Fibroblast of skin of right biceps (primary cell): ENCODE measurements at regions not wholly inside any gene's neighbourhood (a gene's known extent, or its start where the extent isn't known, plus 50 kb on each side); places are given as distances from the start of the nearest gene placed in this dataset.
"Not testable (repeated sequence)": the region's sequence is repeated elsewhere in the genome, so short reads cannot be mapped to it uniquely, and the experiment has no call there.

ENCODE experiments used
- DNase-seq: peaks from one replicate; pipeline ENCODE4 v3.0.0-alpha.2; 2013

- no peak for DNase-seq
Measured at GRCh38 chr14:81971911-81972310, 438.3 kb upstream of the SEL1L start.

DNA sequence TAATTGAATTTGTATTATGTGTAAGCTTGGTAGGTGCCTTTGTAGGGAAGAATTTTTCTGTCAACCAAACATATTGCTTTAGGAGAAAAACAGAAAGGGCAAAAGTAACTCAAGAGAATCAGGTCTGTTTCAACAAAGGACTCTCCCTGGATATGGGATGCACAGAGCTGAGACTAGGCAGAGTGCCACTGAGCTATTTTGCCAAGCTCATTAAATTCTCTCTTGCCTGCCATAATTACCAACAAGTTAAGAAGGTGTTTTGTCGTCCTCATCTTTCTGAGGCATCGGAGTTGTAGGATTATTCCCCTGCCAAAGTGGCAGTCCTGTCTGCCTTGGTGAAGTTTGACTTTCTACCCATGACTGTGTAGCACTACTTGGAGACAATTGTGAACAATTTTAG, 438.9 kb upstream of the SEL1L start:
- no peak for DNase-seq

- DNase-seq = no peak
Measured at GRCh38 chr14:81974543-81974942, 440.9 kb upstream of the SEL1L start.

DNA sequence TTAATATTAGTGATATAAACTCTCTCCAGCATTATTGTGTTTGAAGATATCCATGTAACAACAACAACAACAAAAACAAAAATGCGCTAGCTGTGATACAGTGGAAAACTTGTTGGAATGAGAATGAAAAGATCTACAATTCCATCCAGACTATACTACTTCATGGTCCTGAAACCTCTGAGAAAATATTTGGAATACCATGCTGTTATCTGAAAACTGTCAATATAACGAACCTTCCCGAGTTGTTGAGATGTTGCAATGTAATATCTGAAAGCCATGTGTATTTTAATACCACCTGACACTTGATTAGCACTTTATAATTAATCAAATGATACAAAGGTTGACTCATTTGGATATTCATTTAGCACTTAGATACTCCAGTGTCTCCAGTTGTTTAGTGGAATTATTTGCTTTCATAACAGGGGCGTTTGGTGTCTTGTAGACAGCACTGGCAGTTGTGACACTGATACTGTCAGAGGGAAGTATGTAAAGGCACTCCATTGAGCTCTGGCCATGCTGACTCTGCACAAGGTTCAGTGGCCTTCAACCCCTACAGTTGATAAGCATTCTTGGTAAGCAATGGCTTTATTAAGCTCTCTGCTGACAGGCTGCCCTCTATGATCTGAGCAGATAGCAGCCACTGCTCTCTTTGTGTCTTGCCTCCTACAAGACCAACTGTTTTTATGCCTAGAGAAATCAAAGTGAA, 447.1 kb upstream of the SEL1L start:
- DNase-seq = no peak

- no peak for DNase-seq
Measured at GRCh38 chr14:81981307-81981675, 447.6 kb upstream of the SEL1L start.

DNA sequence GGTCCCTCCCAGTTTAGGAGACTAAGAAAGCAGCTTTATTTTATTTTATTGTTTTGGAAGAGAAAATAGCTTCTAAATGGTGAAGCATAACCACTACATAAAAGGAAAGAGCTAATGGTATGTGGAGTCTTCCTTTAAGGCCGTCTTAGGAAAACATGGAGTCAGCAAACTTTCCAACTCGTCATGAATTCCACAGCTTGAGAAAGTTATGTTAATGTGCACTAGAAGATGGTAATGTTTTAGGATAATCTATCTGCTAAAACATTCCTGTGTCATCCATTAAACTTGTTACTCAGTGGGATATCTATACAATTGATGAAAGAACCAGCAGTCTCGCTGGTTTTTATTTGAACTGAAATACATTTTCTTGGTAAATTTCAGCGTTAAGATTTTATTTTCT, 448.4 kb upstream of the SEL1L start:
- DNase-seq = peak; percentile 20

DNA sequence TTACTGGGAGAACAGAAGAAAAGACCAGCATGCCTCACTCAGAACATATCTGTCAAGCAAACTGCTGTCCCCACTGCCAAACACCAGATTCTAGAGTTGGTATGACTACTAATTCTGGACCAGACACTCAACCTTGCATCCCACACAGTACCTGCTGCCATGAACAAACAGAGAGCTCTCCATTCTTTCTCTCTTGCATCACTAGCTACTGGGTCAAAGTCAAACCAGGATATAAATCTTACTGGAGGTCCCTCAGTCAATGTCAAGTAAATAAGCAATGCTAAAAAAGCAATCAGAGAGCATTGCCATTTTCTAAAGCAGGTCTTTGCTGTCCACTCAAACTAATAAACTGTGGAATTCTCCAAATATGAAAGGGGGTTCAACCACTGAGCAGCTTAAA, 452.4 kb upstream of the SEL1L start:
- no peak for DNase-seq

- no peak for DNase-seq
Measured at GRCh38 chr14:81989211-81989610, 455.6 kb upstream of the SEL1L start.

DNA sequence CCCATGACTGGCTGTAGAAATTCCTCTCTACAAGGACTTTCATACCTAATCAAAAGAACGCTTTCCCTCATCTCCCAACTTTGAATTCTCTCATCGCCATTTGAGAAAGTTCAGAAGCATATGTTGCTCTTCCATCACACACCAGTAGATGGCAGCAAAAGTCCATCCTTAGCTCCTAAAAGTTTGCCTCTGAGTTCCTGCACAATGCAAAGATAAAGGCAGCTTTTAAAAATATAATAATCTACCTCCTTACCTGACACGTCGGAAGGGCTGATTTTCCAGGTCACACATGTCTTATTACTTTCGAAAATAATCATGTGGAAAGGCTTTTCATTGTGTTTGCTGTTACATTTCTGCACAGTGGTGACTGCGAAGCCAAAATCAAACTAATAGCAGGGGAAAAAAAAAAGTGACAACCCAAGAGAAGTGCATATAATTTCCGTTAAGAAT, 456.7 kb upstream of the SEL1L start:
- peak; percentile 41 for DNase-seq

GRCh38 chr14:81991998-81992397, 458.3 kb upstream of the SEL1L start:
- no peak for DNase-seq

DNA sequence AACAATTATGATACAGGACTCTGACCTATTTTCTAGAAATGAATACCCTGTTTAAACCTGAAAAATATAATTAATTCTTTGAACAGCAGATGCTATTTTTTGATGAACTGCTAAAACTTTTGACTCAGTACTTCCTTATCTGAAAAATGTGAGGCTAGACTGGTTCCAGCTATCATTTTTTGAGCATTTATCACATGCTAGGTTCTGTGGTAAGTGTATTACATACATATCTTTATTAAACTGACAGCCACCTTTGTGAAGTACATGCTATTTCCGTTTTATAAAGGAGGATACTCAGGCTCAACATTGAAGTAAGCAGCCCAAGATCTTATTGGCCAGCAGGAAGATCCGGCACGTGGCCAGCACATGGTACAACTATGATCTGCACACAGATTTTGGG, 459.8 kb upstream of the SEL1L start:
- no peak for DNase-seq

DNA sequence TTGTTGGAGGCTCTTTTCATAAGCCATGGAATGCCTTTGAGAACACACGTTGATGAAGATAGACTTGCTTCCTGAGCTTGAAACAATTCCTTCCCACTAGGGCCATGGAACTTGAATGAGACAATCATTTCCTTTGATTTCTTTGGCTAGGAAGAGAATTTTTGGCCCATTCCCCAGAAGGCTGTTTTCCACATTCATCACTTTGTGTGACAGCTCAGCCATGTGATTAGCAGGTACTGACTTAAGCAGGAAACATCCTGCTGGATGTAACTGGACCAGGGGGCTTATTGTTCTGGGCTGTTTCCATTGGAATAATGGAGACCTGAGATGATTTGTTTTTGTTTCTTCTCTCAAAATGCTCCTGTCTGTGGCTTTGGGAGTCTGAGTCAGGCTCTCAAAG, 469.8 kb upstream of the SEL1L start:
- no peak for DNase-seq

GRCh38 chr14:82009076-82009475, 475.4 kb upstream of the SEL1L start:
- no peak for DNase-seq

GRCh38 chr14:82009993-82010392, 476.3 kb upstream of the SEL1L start:
- no peak for DNase-seq

GRCh38 chr14:82011460-82011859, 477.8 kb upstream of the SEL1L start:
- DNase-seq = no peak

- DNase-seq = no peak
Measured at GRCh38 chr14:82029038-82029437, 495.4 kb upstream of the SEL1L start.

DNA sequence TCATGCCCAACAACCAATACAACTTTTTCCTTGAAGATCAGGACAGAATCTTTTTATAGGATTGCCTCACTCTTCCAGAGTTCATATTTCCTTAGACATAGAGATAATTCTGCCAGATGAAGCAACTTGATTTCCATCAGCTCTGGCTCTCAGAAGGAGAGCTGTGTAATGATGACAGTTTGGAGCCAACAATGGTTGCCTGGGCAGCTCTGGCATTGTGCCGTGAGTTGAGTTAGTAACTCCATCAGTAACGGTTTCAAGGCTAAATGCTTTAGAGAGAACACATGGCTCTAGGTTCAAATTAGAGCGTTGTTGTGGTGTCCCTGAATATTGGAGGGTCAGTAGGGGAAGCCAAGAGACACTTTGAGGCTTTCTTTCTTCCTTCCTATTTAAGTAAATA, 501.7 kb upstream of the SEL1L start:
- DNase-seq = no peak

DNA sequence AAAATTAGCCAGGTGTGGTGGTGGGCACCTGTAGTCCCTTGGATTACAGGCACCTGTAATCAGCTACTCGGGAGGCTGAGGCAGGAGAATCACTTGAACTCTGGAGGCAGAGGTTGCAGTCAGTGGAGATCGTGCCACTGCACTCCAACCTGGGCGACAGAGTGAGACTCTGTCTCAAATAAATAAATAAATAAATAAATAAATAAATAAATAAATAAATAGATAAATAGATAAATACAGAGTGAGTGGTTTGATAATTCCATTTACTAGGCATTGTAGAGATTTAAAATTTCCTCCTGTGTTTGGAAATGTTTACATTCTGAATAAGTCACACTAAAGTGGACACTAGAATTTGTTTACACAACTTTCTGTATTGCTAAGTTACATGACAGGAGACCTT, 504.4 kb upstream of the SEL1L start:
- DNase-seq = not testable (repeated sequence)

- DNase-seq = no peak
Measured at GRCh38 chr14:82045339-82045738, 511.7 kb upstream of the SEL1L start.

- no peak for DNase-seq
Measured at GRCh38 chr14:82046512-82047226, 513.0 kb upstream of the SEL1L start.

DNA sequence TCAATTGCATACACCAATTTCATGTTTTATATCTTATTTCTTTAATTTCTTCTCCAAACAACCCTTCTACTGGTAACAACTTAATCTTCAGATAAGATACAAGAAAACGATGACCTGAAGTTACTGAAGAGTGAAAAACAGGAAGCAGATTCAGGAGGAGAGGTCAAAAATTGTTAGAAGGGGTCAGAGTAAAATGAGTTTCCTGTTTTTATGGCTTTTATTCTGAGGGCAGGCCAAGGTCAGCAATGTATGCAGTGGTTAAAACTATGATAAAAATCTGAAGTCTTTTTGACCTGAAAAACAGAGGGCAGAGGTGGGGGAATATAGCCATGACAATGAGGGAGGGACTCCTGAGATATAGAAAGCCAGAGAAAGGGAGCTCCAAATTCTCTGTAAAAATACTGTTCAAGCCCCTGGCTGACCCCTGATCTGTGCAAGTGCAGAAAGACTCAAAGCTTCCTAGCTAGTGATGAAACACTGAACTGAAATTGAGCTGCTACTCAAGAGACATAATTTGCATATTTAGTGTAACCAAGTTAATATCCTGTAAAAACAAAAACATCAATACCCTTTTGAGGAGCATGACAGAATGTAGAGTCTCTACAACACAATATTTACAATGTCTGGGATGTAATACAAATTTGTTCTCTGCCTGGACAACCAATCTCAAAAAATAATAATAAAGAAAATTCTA, 514.3 kb upstream of the SEL1L start:
- DNase-seq = no peak

DNA sequence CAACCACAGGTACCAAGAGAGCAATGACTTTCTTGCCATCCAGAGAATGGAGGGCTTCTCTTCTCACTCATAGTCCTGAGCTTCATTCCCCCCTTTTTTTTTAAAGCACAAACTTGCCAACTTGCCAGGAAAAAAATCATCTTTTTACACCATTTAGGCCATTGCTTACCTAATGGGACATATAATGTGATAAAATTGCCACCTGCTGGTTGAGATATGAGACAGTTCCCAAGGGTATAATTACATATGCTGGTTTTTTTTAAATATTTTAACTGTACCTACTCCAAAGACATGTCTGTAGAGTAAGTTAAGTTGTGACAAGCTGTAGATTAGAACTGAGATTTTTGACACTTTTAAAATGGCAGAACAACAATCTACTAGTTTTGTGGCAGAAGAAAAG, 519.1 kb upstream of the SEL1L start:
- no peak for DNase-seq

- no peak for DNase-seq
Measured at GRCh38 chr14:82055515-82056115, 522.0 kb upstream of the SEL1L start.

DNA sequence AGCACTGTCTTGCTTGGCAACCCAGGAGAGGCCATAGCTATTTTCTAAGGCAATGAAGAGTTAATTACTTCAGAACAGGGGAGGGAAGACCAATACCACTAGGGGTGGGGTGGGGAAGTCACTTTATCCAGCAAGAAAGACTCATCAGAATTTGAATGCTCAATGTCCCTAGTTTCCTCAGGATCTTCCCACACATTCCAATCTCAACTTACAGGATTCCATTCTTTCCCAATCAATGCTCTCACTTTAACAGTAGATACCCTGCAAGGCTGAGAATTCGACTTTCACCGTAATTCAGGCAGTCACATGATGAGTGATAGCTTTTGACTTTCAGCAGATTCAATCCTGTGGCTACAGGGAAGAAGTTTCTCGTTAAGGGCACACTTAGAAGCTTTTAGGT, 526.6 kb upstream of the SEL1L start:
- DNase-seq = no peak
